Activated CD8-positive, alpha-beta T cell treated with anti-CD3 and anti-CD28 coated beads, Interleukin-2, amount 10 ng/mL, durations not matched to agents 7 days and 5 days (primary cell): ENCODE measurements at regions not wholly inside any gene's neighbourhood (a gene's known extent, or its start where the extent isn't known, plus 50 kb on each side); places are given as distances from the start of the nearest gene placed in this dataset.

Experiments used
- ATAC-seq: fragments of 150-1000 bp; cut with Tn5 transposase; one replicate; pipeline ENCODE4 v1.10.0; 2021; ENCODE audit warnings: moderate library complexity
- CTCF ChIA-PET: fragments of 350-600 bp; sonication (Branson Sonifier 250); formaldehyde crosslinking; loops from one replicate; lab custom pipeline; 2021; ENCODE audit warnings: antibody characterized with exemption; lab: Charles Lee
- POLR2A ChIA-PET: fragments of 350-600 bp; sonication (Branson Sonifier 250); formaldehyde crosslinking; loops from one replicate; lab custom pipeline; 2021; ENCODE audit warnings: antibody characterized with exemption; lab: Charles Lee
- DNase-seq: peaks from one replicate; pipeline ENCODE4 v3.0.0-alpha.2; 2020
- H3K27ac Mint-ChIP-seq: one replicate; pipeline ENCODE4 v1.8.0; 2021; ENCODE audit warnings: mild to moderate bottlenecking, mixed read lengths
- H3K27me3 Mint-ChIP-seq: one replicate; pipeline ENCODE4 v1.8.0; 2021; ENCODE audit warnings: low read depth, mixed read lengths
- H3K36me3 Mint-ChIP-seq: one replicate; pipeline ENCODE4 v1.8.0; 2021; ENCODE audit warnings: low read depth, mixed read lengths
- H3K4me1 Mint-ChIP-seq: one replicate; pipeline ENCODE4 v1.8.0; 2021; ENCODE audit warnings: low read depth, mixed read lengths
- H3K4me3 Mint-ChIP-seq: one replicate; pipeline ENCODE4 v1.8.0; 2021; ENCODE audit warnings: mild to moderate bottlenecking, mixed read lengths
- H3K9me3 Mint-ChIP-seq: one replicate; pipeline ENCODE4 v1.8.0; 2022; ENCODE audit warnings: mixed read lengths; ENCODE audit not compliant: insufficient read depth

GRCh38 chr20:11454966-11455799 is 462.5 kb upstream of the BTBD3 start:
- Mint-ChIP-seq H3K4me1 (no peaks in the 10 kb centered on the region), H3K9me3 (no peaks in the 10 kb centered on the region), H3K27ac (no peak overlapping the region), H3K36me3 (no peaks in the 10 kb centered on the region), H3K27me3 (no peaks in the 10 kb centered on the region), H3K4me3 (no peak overlapping the region)
- DNase-seq (no peak), ATAC-seq (no peak)
- ChIA-PET POLR2A (no interaction called here), CTCF (no interaction called here)

- Mint-ChIP-seq H3K9me3 (no peaks in the 10 kb centered on the region), H3K27ac (no peak overlapping the region), H3K4me3 (no peak overlapping the region), H3K36me3 (no peaks in the 10 kb centered on the region), H3K4me1 (no peaks in the 10 kb centered on the region), H3K27me3 (no peaks in the 10 kb centered on the region)
- ATAC-seq = no peak
- DNase-seq = no peak
- POLR2A ChIA-PET = no interaction called here
- CTCF ChIA-PET = no interaction called here
Observed at GRCh38 chr20:11457488-11457887, 460.2 kb upstream of the BTBD3 start.

- DNase-seq = no peak
- H3K27ac Mint-ChIP-seq = no peak overlapping the region
Observed at GRCh38 chr20:11459090-11459890, 458.4 kb upstream of the BTBD3 start.

GRCh38 chr20:11467436-11467835 is 450.3 kb upstream of the BTBD3 start:
- H3K4me3 Mint-ChIP-seq = no peak overlapping the region
- ChIA-PET CTCF (no interaction called here), POLR2A (no interaction called here)
- no peaks in the 10 kb centered on the region for H3K27me3 Mint-ChIP-seq
- no peak overlapping the region for H3K27ac Mint-ChIP-seq
- ATAC-seq = no peak
- no peak for DNase-seq
- no peaks in the 10 kb centered on the region for H3K36me3 Mint-ChIP-seq
- H3K4me1 Mint-ChIP-seq = no peaks in the 10 kb centered on the region
- H3K9me3 Mint-ChIP-seq = no peaks in the 10 kb centered on the region

More at GRCh38 chr20:11459090-11459890, 458.4 kb upstream of the BTBD3 start:
- H3K27me3 Mint-ChIP-seq = no peaks in the 10 kb centered on the region
- H3K9me3 Mint-ChIP-seq = no peaks in the 10 kb centered on the region
- H3K4me1 Mint-ChIP-seq = no peaks in the 10 kb centered on the region
- H3K36me3 Mint-ChIP-seq = no peaks in the 10 kb centered on the region
- ChIA-PET POLR2A (no interaction called here), CTCF (no interaction called here)
- no peak for ATAC-seq
- H3K4me3 Mint-ChIP-seq = no peak overlapping the region

GRCh38 chr20:11468880-11469279 is 448.8 kb upstream of the BTBD3 start:
- no peaks in the 10 kb centered on the region for H3K27me3 Mint-ChIP-seq
- H3K9me3 Mint-ChIP-seq = no peaks in the 10 kb centered on the region
- no peak overlapping the region for H3K27ac Mint-ChIP-seq
- POLR2A ChIA-PET = no interaction called here
- no peaks in the 10 kb centered on the region for H3K36me3 Mint-ChIP-seq
- DNase-seq (no peak), ATAC-seq (no peak)
- no peak overlapping the region for H3K4me3 Mint-ChIP-seq
- CTCF ChIA-PET = no interaction called here
- no peaks in the 10 kb centered on the region for H3K4me1 Mint-ChIP-seq

GRCh38 chr20:11469795-11470435 is 447.8 kb upstream of the BTBD3 start:
- ChIA-PET CTCF (no interaction called here), POLR2A (no interaction called here)
- no peak overlapping the region for H3K4me3 Mint-ChIP-seq
- no peaks in the 10 kb centered on the region for H3K9me3 Mint-ChIP-seq
- H3K27me3 Mint-ChIP-seq = no peaks in the 10 kb centered on the region
- ATAC-seq (no peak), DNase-seq (no peak)
- no peaks in the 10 kb centered on the region for H3K4me1 Mint-ChIP-seq
- H3K36me3 Mint-ChIP-seq = no peaks in the 10 kb centered on the region
- no peak overlapping the region for H3K27ac Mint-ChIP-seq

- Mint-ChIP-seq H3K27me3 (no peaks in the 10 kb centered on the region), H3K36me3 (no peaks in the 10 kb centered on the region), H3K27ac (no peak overlapping the region), H3K4me3 (no peak overlapping the region), H3K4me1 (no peaks in the 10 kb centered on the region), H3K9me3 (no peaks in the 10 kb centered on the region)
- ChIA-PET CTCF (no interaction called here), POLR2A (no interaction called here)
- ATAC-seq (no peak), DNase-seq (no peak)
Observed at GRCh38 chr20:11473983-11474382, 443.7 kb upstream of the BTBD3 start.

GRCh38 chr20:11483697-11484096 is 434.0 kb upstream of the BTBD3 start:
- Mint-ChIP-seq H3K27ac (no peak overlapping the region), H3K4me1 (no peaks in the 10 kb centered on the region), H3K9me3 (no peaks in the 10 kb centered on the region), H3K27me3 (no peaks in the 10 kb centered on the region), H3K36me3 (no peaks in the 10 kb centered on the region), H3K4me3 (no peak overlapping the region)
- POLR2A ChIA-PET = no interaction called here
- DNase-seq (no peak), ATAC-seq (no peak)
- CTCF ChIA-PET = no interaction called here

- Mint-ChIP-seq H3K36me3 (no peaks in the 10 kb centered on the region), H3K9me3 (no peaks in the 10 kb centered on the region), H3K4me3 (no peak overlapping the region), H3K27me3 (no peaks in the 10 kb centered on the region), H3K4me1 (no peaks in the 10 kb centered on the region), H3K27ac (no peak overlapping the region)
- no peak for ATAC-seq
- DNase-seq = no peak
- CTCF ChIA-PET = no interaction called here
- POLR2A ChIA-PET = no interaction called here
Observed at GRCh38 chr20:11484479-11484878, 433.2 kb upstream of the BTBD3 start.

- Mint-ChIP-seq H3K27ac (no peak overlapping the region), H3K27me3 (no peaks in the 10 kb centered on the region), H3K36me3 (no peaks in the 10 kb centered on the region), H3K4me3 (no peak overlapping the region), H3K9me3 (no peaks in the 10 kb centered on the region), H3K4me1 (no peaks in the 10 kb centered on the region)
- no peak for DNase-seq
- no peak for ATAC-seq
- ChIA-PET CTCF (no interaction called here), POLR2A (no interaction called here)
Observed at GRCh38 chr20:11492386-11492785, 425.3 kb upstream of the BTBD3 start.

- no peak overlapping the region for H3K4me3 Mint-ChIP-seq
- no peaks in the 10 kb centered on the region for H3K36me3 Mint-ChIP-seq
- no peaks in the 10 kb centered on the region for H3K9me3 Mint-ChIP-seq
- no peaks in the 10 kb centered on the region for H3K4me1 Mint-ChIP-seq
- H3K27me3 Mint-ChIP-seq = no peaks in the 10 kb centered on the region
- DNase-seq (no peak), ATAC-seq (no peak)
- H3K27ac Mint-ChIP-seq = no peak overlapping the region
- POLR2A ChIA-PET = no interaction called here
- CTCF ChIA-PET = no interaction called here
Observed at GRCh38 chr20:11492846-11493245, 424.8 kb upstream of the BTBD3 start.

- no peaks in the 10 kb centered on the region for H3K36me3 Mint-ChIP-seq
Observed at GRCh38 chr20:11496380-11496779, 421.3 kb upstream of the BTBD3 start.

More at GRCh38 chr20:11496380-11496779, 421.3 kb upstream of the BTBD3 start:
- H3K4me3 Mint-ChIP-seq = no peak overlapping the region
- CTCF ChIA-PET = no interaction called here
- DNase-seq (no peak), ATAC-seq (no peak)
- H3K27ac Mint-ChIP-seq = no peak overlapping the region
- H3K4me1 Mint-ChIP-seq = no peaks in the 10 kb centered on the region
- no peaks in the 10 kb centered on the region for H3K27me3 Mint-ChIP-seq
- no peaks in the 10 kb centered on the region for H3K9me3 Mint-ChIP-seq
- POLR2A ChIA-PET = no interaction called here
